ENCODE measurements at regions not wholly inside any gene's neighbourhood (a gene's known extent, or its start where the extent isn't known, plus 50 kb on each side); places are given as distances from the start of the nearest gene placed in this dataset.

DNA sequence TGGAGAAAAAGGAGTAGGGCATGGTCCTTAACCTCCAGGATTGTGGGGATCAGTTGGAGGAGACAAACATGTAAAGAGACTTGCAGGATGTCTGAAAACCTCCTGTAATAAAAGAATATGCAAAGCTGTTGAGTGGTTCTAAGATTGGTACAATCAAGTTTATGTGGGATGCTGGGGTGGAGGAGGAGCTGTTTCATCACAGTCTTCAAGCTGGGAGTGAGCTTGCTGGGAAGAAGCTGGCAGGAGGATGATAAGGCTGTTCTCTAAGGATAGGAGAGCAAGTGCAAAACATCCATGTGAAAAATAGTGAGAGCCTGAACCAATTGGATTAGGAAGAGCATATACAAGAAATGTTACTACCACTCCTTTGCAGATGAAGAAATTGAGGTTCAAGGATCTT lies 161.9 kb upstream of the CRIM1 start:
- TF ChIP-seq, protein P1, sequence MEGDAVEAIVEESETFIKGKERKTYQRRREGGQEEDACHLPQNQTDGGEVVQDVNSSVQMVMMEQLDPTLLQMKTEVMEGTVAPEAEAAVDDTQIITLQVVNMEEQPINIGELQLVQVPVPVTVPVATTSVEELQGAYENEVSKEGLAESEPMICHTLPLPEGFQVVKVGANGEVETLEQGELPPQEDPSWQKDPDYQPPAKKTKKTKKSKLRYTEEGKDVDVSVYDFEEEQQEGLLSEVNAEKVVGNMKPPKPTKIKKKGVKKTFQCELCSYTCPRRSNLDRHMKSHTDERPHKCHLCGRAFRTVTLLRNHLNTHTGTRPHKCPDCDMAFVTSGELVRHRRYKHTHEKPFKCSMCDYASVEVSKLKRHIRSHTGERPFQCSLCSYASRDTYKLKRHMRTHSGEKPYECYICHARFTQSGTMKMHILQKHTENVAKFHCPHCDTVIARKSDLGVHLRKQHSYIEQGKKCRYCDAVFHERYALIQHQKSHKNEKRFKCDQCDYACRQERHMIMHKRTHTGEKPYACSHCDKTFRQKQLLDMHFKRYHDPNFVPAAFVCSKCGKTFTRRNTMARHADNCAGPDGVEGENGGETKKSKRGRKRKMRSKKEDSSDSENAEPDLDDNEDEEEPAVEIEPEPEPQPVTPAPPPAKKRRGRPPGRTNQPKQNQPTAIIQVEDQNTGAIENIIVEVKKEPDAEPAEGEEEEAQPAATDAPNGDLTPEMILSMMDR (conservative IDR thresholded peaks at IDR 0.05; ENCODE audit: low read depth, low read length), result no peak
- TF ChIP-seq EZH2 (IDR thresholded peaks at IDR 0.05; ENCODE audit: low read length, unreplicated experiment), result no peak
